SH-SY5Y (cell line): ENCODE measurements at regions not wholly inside any gene's neighbourhood (a gene's known extent, or its start where the extent isn't known, plus 50 kb on each side); places are given as distances from the start of the nearest gene placed in this dataset.

Experiments used
- GATA2 ChIP-seq: IDR thresholded peaks from 2 replicates; pipeline ENCODE4 v1.6.1; 2011; ENCODE audit warnings: mild to moderate bottlenecking, low read depth, low read length
- GATA3 ChIP-seq: IDR thresholded peaks from 2 replicates; pipeline ENCODE4 v1.6.1; 2011; ENCODE audit warnings: low read depth, mild to moderate bottlenecking, low read length, moderate library complexity

DNA sequence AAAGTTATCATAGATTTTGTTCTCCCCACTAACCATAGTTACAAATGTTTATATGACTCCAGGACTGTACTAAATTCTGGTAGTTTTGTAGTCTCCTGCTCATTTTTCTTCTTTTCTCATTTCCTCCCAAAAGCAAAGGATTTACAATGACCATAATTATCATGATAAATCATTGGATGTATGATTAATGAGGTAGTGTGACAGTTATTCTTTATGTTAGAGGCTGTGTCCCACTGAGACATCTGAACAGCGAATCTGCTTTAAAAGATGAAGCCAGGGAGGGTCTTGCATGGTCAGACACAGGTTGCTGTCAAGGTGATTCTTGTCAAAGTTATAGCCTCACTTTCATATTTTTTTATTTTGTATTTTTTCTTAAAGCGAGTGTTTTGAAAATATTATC lies 285.2 kb upstream of the STXBP5 start:
- TF ChIP-seq GATA3 (no peak), GATA2 (no peak)
